Transverse colon (tissue), 4 donors: ENCODE measurements at regions not wholly inside any gene's neighbourhood (a gene's known extent, or its start where the extent isn't known, plus 50 kb on each side); places are given as distances from the start of the nearest gene placed in this dataset.

Source experiments
- EP300 ChIP-seq: sonication (generic); formaldehyde crosslinking; IDR thresholded peaks from one replicate; pipeline ENCODE4 v1.6.1; 2017; ENCODE audit warnings: antibody characterized with exemption, low read depth
- POLR2A ChIP-seq: fragments of 450-650 bp; IDR thresholded peaks from one replicate; pipeline ENCODE4 v1.6.1; 2016; ENCODE audit warnings: antibody characterized with exemption, mild to moderate bottlenecking, moderate library complexity
- POLR2AphosphoS5 ChIP-seq, 3 donors: sonication (generic); formaldehyde crosslinking; IDR thresholded peaks; one replicate each; pipeline ENCODE4 v1.6.1; 2016; ENCODE audit warnings: antibody characterized with exemption in 3 of 3
- TF ChIP-seq, protein P1 (sequence below), 5 experiments: fragments of 200-600 bp in 3 of 5; fragments of 450-650 bp in 2 of 5; sonication (generic) in 3 of 5; IDR thresholded peaks; 1 replicate in 2 of 5; 2 replicates in 3 of 5; pipeline ENCODE4 v1.5.1; 2016 to 2017; ENCODE audit warnings: antibody characterized with exemption in 5 of 5, inconsistent platforms in 3 of 5, mild to moderate bottlenecking in 2 of 5, moderate library complexity in 1 of 5

DNA sequence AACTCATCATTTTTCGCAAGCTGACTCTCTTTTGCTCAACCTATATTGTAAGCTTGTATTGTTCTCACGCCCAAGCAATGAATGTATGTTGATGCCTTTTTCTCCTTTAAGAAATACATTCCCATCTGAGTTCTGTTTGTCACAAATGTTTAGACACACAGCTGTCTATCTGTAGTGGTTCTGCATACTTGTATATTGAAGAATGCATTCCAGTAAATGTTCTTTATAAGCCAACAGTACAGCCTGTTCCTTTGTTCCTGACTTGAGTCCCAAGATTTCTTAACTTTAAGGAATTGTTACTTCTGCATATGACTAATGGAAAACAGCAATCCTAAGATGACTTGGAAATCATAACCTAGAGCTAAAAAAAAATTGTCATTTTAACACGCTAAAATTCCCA, 849.1 kb upstream of the POU3F3 start:
- TF ChIP-seq, protein P1, sequence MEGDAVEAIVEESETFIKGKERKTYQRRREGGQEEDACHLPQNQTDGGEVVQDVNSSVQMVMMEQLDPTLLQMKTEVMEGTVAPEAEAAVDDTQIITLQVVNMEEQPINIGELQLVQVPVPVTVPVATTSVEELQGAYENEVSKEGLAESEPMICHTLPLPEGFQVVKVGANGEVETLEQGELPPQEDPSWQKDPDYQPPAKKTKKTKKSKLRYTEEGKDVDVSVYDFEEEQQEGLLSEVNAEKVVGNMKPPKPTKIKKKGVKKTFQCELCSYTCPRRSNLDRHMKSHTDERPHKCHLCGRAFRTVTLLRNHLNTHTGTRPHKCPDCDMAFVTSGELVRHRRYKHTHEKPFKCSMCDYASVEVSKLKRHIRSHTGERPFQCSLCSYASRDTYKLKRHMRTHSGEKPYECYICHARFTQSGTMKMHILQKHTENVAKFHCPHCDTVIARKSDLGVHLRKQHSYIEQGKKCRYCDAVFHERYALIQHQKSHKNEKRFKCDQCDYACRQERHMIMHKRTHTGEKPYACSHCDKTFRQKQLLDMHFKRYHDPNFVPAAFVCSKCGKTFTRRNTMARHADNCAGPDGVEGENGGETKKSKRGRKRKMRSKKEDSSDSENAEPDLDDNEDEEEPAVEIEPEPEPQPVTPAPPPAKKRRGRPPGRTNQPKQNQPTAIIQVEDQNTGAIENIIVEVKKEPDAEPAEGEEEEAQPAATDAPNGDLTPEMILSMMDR (IDR thresholded peaks at IDR 0.05) = no peak
- TF ChIP-seq POLR2A = no peak
- no peak for TF ChIP-seq EP300
- TF ChIP-seq POLR2AphosphoS5 (IDR thresholded peaks at IDR 0.05) = peak in 1 of 3 donors; percentile 17
